ENCODE measurements at regions not wholly inside any gene's neighbourhood (a gene's known extent, or its start where the extent isn't known, plus 50 kb on each side); places are given as distances from the start of the nearest gene placed in this dataset.

DNA sequence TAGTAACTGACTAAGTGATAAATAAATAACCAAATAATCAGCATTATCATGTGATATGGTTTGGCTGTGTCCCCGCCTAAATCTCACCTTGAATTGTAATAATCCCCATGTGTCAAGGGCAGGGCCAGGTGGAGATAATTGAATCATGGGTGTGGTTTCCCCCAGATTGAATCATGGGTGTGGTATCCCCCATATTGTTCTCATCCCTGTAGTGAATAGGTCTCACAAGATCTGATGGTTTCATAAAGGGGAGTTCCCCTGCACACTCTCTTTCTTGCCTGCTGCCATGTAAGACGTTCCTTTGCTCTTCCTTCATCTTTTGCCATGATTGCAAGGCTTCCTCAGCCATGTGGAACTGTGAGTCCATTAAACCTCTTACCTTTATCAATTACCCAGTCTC, 72.1 kb upstream of the NRP1 start (continued):
- TF ChIP-seq, protein P1, sequence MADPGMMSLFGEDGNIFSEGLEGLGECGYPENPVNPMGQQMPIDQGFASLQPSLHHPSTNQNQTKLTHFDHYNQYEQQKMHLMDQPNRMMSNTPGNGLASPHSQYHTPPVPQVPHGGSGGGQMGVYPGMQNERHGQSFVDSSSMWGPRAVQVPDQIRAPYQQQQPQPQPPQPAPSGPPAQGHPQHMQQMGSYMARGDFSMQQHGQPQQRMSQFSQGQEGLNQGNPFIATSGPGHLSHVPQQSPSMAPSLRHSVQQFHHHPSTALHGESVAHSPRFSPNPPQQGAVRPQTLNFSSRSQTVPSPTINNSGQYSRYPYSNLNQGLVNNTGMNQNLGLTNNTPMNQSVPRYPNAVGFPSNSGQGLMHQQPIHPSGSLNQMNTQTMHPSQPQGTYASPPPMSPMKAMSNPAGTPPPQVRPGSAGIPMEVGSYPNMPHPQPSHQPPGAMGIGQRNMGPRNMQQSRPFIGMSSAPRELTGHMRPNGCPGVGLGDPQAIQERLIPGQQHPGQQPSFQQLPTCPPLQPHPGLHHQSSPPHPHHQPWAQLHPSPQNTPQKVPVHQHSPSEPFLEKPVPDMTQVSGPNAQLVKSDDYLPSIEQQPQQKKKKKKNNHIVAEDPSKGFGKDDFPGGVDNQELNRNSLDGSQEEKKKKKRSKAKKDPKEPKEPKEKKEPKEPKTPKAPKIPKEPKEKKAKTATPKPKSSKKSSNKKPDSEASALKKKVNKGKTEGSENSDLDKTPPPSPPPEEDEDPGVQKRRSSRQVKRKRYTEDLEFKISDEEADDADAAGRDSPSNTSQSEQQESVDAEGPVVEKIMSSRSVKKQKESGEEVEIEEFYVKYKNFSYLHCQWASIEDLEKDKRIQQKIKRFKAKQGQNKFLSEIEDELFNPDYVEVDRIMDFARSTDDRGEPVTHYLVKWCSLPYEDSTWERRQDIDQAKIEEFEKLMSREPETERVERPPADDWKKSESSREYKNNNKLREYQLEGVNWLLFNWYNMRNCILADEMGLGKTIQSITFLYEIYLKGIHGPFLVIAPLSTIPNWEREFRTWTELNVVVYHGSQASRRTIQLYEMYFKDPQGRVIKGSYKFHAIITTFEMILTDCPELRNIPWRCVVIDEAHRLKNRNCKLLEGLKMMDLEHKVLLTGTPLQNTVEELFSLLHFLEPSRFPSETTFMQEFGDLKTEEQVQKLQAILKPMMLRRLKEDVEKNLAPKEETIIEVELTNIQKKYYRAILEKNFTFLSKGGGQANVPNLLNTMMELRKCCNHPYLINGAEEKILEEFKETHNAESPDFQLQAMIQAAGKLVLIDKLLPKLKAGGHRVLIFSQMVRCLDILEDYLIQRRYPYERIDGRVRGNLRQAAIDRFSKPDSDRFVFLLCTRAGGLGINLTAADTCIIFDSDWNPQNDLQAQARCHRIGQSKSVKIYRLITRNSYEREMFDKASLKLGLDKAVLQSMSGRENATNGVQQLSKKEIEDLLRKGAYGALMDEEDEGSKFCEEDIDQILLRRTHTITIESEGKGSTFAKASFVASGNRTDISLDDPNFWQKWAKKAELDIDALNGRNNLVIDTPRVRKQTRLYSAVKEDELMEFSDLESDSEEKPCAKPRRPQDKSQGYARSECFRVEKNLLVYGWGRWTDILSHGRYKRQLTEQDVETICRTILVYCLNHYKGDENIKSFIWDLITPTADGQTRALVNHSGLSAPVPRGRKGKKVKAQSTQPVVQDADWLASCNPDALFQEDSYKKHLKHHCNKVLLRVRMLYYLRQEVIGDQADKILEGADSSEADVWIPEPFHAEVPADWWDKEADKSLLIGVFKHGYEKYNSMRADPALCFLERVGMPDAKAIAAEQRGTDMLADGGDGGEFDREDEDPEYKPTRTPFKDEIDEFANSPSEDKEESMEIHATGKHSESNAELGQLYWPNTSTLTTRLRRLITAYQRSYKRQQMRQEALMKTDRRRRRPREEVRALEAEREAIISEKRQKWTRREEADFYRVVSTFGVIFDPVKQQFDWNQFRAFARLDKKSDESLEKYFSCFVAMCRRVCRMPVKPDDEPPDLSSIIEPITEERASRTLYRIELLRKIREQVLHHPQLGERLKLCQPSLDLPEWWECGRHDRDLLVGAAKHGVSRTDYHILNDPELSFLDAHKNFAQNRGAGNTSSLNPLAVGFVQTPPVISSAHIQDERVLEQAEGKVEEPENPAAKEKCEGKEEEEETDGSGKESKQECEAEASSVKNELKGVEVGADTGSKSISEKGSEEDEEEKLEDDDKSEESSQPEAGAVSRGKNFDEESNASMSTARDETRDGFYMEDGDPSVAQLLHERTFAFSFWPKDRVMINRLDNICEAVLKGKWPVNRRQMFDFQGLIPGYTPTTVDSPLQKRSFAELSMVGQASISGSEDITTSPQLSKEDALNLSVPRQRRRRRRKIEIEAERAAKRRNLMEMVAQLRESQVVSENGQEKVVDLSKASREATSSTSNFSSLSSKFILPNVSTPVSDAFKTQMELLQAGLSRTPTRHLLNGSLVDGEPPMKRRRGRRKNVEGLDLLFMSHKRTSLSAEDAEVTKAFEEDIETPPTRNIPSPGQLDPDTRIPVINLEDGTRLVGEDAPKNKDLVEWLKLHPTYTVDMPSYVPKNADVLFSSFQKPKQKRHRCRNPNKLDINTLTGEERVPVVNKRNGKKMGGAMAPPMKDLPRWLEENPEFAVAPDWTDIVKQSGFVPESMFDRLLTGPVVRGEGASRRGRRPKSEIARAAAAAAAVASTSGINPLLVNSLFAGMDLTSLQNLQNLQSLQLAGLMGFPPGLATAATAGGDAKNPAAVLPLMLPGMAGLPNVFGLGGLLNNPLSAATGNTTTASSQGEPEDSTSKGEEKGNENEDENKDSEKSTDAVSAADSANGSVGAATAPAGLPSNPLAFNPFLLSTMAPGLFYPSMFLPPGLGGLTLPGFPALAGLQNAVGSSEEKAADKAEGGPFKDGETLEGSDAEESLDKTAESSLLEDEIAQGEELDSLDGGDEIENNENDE (IDR thresholded peaks at IDR 0.05; ENCODE audit: insufficient replicate concordance, low read length): no peak
- TF ChIP-seq SIRT6 (IDR thresholded peaks at IDR 0.05; ENCODE audit: low read length) (no peak), CEBPB (IDR thresholded peaks at IDR 0.05; ENCODE audit: low read depth, low read length) (no peak), JUN (IDR thresholded peaks at IDR 0.05; ENCODE audit: low read depth, low read length) (no peak)

Measured in H1 (cell line).